ENCODE measurements at regions not wholly inside any gene's neighbourhood (a gene's known extent, or its start where the extent isn't known, plus 50 kb on each side); places are given as distances from the start of the nearest gene placed in this dataset.

GRCh38 chr12:116434155-116435011 lies 124.8 kb upstream of the MAP1LC3B2 start:
- H3K4me3 ChIP-seq (ENCODE audit: insufficient read depth, low read depth, low read length) = peak overlapping the region; percentile 39
- peak overlapping the region; percentile 25 to 90 for H4K8ac ChIP-seq (ENCODE audit: low read depth in 2 of 2, low read length in 2 of 2)
- H3K4me2 ChIP-seq (ENCODE audit: low read depth, low read length) = peak overlapping the region; percentile 91
- peak overlapping the region; percentile 86 for H2BK5ac ChIP-seq (ENCODE audit: low read depth, low read length, poor library complexity, severe bottlenecking)
- in situ Hi-C loops (cut with MboI; ENCODE audit: low sequenced_read_pairs) (no loop called here), dilution Hi-C loops (cut with HindIII; ENCODE audit: low sequenced_read_pairs, unreplicated experiment) (no loop called here), intact Hi-C loops (cut with micrococcal nuclease) (loop anchor here (1.0 to 5.0 kb wide), 3 partner anchors 8 to 163 kb away; no protein-coding TSS in a partner anchor)
- no TSS peak for BruUV-seq (replicated peaks)
- no peaks in the 10 kb centered on the region for H3K79me1 ChIP-seq (ENCODE audit: low read depth in 1 of 2, low read length in 2 of 2)
- peaks cover 3% of the 10 kb centered on the region for H3K9me3 ChIP-seq (ENCODE audit: control insufficient read depth, insufficient read depth, low read length)
- 3% methylated on average over 5 of the region's 17 CpGs; no CpG with 5 or more reads in 1 of the 2 experiments for WGBS, 2 experiments (ENCODE audit: extremely low coverage in 2 of 2, insufficient read length in 1 of 2)
- H2BK20ac ChIP-seq (ENCODE audit: low read depth, low read length) = peak overlapping the region; percentile 94
- peak overlapping the region; percentile 81 for H2AK5ac ChIP-seq (ENCODE audit: low read depth, low read length)
- no peaks in the 10 kb centered on the region for H3K9me1 ChIP-seq (ENCODE audit: insufficient read depth, low read length)
- H3K18ac ChIP-seq (ENCODE audit: low read depth, low read length) = peak overlapping the region; percentile 78
- H3K14ac ChIP-seq (replicated peaks; ENCODE audit: low read depth, low read length) = peak overlapping the region; percentile 87
- peak overlapping the region; percentile 87 for H3K23ac ChIP-seq (ENCODE audit: low read depth, low read length)
- peak overlapping the region; percentile 40 for H4K5ac ChIP-seq (ENCODE audit: low read depth, low read length)
- H2BK15ac ChIP-seq (ENCODE audit: low read depth, low read length) = peak overlapping the region; percentile 87
- peak overlapping the region; percentile 93 for H4K91ac ChIP-seq (ENCODE audit: insufficient read depth, low read depth, low read length)
- H2BK120ac ChIP-seq (ENCODE audit: low read depth, low read length) = peak overlapping the region; percentile 95
- peak overlapping the region; percentile 93 for H2AK9ac ChIP-seq (replicated peaks; ENCODE audit: low read depth, low read length, poor library complexity)
- H2AFZ ChIP-seq (replicated peaks; ENCODE audit: low read length, poor library complexity) = peak overlapping the region; percentile 91
- H3K27ac ChIP-seq (ENCODE audit: insufficient read depth, low read length) = peak overlapping the region; percentile 86
- H3K27me3 ChIP-seq (ENCODE audit: control insufficient read depth, insufficient read depth, low read length) = no peaks in the 10 kb centered on the region
- ATAC-seq (ENCODE audit: low read depth) (peak; percentile 93), DNase-seq (peak; percentile 92)
- H3K9ac ChIP-seq (ENCODE audit: low read depth, low read length) = peak overlapping the region; percentile 58
- no peaks in the 10 kb centered on the region for H4K20me1 ChIP-seq (ENCODE audit: insufficient read depth, low read length)
- H3K56ac ChIP-seq (ENCODE audit: extremely low read depth, insufficient read depth, low read length) = peak overlapping the region; percentile 85; the same call in 1 of the 2 replicates
- H3K4ac ChIP-seq (ENCODE audit: low read depth, low read length) = peak overlapping the region; percentile 97
- H3K4me1 ChIP-seq (ENCODE audit: control insufficient read depth, insufficient read depth, low read length) = peaks cover 11% of the 10 kb centered on the region
- no peaks in the 10 kb centered on the region for H3K36me3 ChIP-seq (ENCODE audit: control insufficient read depth, insufficient read depth, low read length)
- ChIA-PET POLR2A (ENCODE audit: unreplicated experiment) (interaction anchor here (1.4 kb wide), 1 partner anchor 53 kb away, joined by 5 read pairs; no protein-coding TSS in a partner anchor), CTCF (interaction anchor here (0.7 to 1.2 kb wide), 2 partner anchors 16 to 561 kb away, joined by 3 read pairs; no protein-coding TSS in a partner anchor)
- TF ChIP-seq SMC3 (IDR thresholded peaks at IDR 0.05; ENCODE audit: low read depth, low read length) = peak; percentile 38; the same call in 1 of the 2 replicates
- TF ChIP-seq MAFK (IDR thresholded peaks at IDR 0.05; ENCODE audit: low read depth, low read length) = peak; percentile 76
- TF ChIP-seq CEBPB (IDR thresholded peaks at IDR 0.05; ENCODE audit: low read depth, low read length) = peak; percentile 99
- TF ChIP-seq CTCF (conservative IDR thresholded peaks at IDR 0.05; ENCODE audit: low read depth, low read length) = no peak
- TF ChIP-seq POLR2A (IDR thresholded peaks at IDR 0.05; ENCODE audit: low read depth, low read length) = no peak
- TF ChIP-seq BHLHE40 (IDR thresholded peaks at IDR 0.05; ENCODE audit: low read depth, low read length) = peak; percentile 95
- TF ChIP-seq NFE2L2 (IDR thresholded peaks at IDR 0.05; ENCODE audit: low read depth, low read length) = 0 out of 2 replicates have a peak, but pooled peaks have one; percentile 1
- TF ChIP-seq RAD21 (IDR thresholded peaks at IDR 0.05; ENCODE audit: low read length) = peak; percentile 39
- peak; percentile 45 for TF ChIP-seq RCOR1 (IDR thresholded peaks at IDR 0.05; ENCODE audit: insufficient replicate concordance, low read length)
- TF ChIP-seq ELK1 (IDR thresholded peaks at IDR 0.05; ENCODE audit: borderline replicate concordance, low read depth, low read length) = peak; percentile 43; the same call in 1 of the 2 replicates
- TF ChIP-seq FOS (IDR thresholded peaks at IDR 0.05; ENCODE audit: low read depth, low read length) = peak; percentile 30; the same call in 1 of the 2 replicates
- no peak for TF ChIP-seq RFX5 (IDR thresholded peaks at IDR 0.05; ENCODE audit: low read depth, low read length)
- TF ChIP-seq MAZ (IDR thresholded peaks at IDR 0.05; ENCODE audit: borderline replicate concordance, low read depth, low read length) = peak; percentile 90
- peak; percentile 76; the same call in 1 of the 2 replicates for TF ChIP-seq MXI1 (IDR thresholded peaks at IDR 0.05; ENCODE audit: borderline replicate concordance, low read depth, low read length)
- no peak for TF ChIP-seq CHD1 (IDR thresholded peaks at IDR 0.05; ENCODE audit: low read depth, low read length)

Measured in IMR-90 (cell line).